Stimulated activated memory B cell treated with anti-CD40 and anti-IgM and Interleukin-4, amounts not matched to agents 10 μg/mL and 1 μg/mL and 100 μg/mL, for 72 hours (primary cell): ENCODE measurements at regions not wholly inside any gene's neighbourhood (a gene's known extent, or its start where the extent isn't known, plus 50 kb on each side); places are given as distances from the start of the nearest gene placed in this dataset.
"Not testable (repeated sequence)": the region's sequence is repeated elsewhere in the genome, so short reads cannot be mapped to it uniquely, and the experiment has no call there.

Experiments
- ATAC-seq: fragments of 150-1000 bp; cut with Tn5 transposase; 2 replicates; pipeline ENCODE4 v1.10.0; 2021
- H3K27ac Mint-ChIP-seq: one replicate; pipeline ENCODE4 v1.8.0; 2022; ENCODE audit warnings: mild to moderate bottlenecking, mixed read lengths
- H3K27me3 Mint-ChIP-seq: one replicate; pipeline ENCODE4 v1.8.0; 2022; ENCODE audit warnings: mixed read lengths
- H3K36me3 Mint-ChIP-seq: one replicate; pipeline ENCODE4 v1.8.0; 2022; ENCODE audit warnings: mixed read lengths
- H3K4me1 Mint-ChIP-seq: one replicate; pipeline ENCODE4 v1.8.0; 2022; ENCODE audit warnings: mixed read lengths
- H3K4me3 Mint-ChIP-seq: one replicate; pipeline ENCODE4 v1.8.0; 2022; ENCODE audit warnings: mild to moderate bottlenecking, moderate library complexity, mixed read lengths
- H3K9me3 Mint-ChIP-seq: one replicate; pipeline ENCODE4 v1.8.0; 2022; ENCODE audit warnings: mixed read lengths

DNA sequence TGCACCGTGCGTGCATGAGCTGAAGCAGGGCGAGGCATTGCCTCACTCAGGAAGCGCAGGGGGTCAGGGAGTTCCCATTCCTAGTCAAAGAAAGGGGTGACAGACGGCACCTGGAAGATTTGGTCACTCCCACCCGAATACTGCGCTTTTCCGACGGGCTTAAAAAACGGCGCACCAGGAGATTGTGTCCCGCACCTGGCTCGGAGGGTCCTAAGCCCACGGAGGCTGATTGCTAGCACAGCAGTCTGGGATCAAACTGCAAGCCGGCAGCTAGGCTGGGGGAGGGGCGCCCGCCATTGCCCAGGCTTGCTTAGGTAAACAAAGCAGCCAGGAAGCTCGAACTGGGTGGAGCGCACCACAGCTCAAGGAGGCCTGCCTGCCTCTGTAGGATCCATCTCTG lies 85.6 kb upstream of the TSLP start:
- peaks cover 12% of the 10 kb centered on the region for H3K9me3 Mint-ChIP-seq
- not testable (repeated sequence) for H3K27ac Mint-ChIP-seq, H3K36me3 Mint-ChIP-seq, ATAC-seq, H3K4me1 Mint-ChIP-seq, H3K4me3 Mint-ChIP-seq, H3K27me3 Mint-ChIP-seq

DNA sequence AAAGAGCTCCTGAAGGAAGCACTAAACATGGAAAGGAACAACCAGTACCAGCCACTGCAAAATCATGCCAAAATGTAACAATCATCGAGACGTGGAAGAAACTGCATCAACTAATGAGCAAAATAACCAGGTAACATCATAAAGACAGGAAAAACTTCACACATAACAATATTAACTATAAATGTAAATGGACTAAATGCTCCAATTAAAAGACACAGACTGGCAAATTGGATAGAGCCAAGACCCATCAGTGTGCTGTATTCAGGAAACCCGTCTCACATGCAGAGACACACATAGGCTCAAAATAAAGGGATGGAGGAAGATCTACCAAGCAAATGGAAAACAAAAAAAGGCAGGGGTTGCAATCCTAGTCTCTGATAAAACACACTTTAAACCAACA lies 83.9 kb upstream of the TSLP start:
- peaks cover 14% of the 10 kb centered on the region for H3K9me3 Mint-ChIP-seq
- not testable (repeated sequence) for H3K27me3 Mint-ChIP-seq, H3K4me3 Mint-ChIP-seq, ATAC-seq, H3K36me3 Mint-ChIP-seq, H3K27ac Mint-ChIP-seq, H3K4me1 Mint-ChIP-seq

DNA sequence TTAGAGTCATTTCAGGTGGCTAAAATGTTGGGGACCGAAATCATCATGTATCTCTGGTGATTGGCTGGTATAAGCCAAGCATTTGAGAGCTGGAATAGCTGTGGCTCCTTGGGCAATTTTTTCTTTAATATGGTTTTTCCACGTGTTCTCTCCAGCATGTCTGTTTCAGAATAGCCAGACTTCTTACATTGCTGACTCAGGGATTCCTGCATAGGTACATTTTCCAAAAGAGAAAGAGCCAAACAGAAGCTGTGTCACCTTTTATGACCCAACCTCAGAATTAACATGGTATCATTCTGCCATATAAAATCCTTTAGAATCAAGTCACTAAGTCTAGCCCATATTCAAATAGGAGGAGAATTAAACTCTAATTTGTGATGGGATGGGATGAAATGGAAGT lies 74.8 kb upstream of the TSLP start:
- Mint-ChIP-seq H3K27ac (no peak overlapping the region), H3K4me3 (no peak overlapping the region), H3K9me3 (peaks cover 7% of the 10 kb centered on the region), H3K27me3 (no peaks in the 10 kb centered on the region), H3K4me1 (no peaks in the 10 kb centered on the region), H3K36me3 (no peaks in the 10 kb centered on the region)
- no peak for ATAC-seq

DNA sequence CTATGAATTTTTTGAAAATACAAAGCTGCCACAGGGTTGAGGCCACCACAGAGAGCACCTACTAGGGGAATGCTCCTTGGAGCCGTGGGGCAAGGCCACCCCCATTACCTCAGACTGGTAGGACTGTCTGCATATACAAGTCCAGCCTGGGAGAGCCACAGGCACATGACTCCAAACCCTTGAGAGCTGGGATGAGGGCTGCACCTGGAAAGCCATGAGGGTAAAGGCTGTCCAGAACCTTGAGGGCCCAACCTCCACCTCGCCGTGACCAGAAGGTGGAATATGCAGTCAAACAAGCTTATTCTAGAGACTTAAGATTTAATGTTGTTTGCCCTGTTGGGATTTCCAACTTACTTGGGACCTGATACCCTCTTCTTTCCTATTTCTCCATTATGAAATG lies 69.5 kb upstream of the TSLP start:
- no peaks in the 10 kb centered on the region for H3K27me3 Mint-ChIP-seq
- ATAC-seq, result no peak
- H3K36me3 Mint-ChIP-seq, result no peaks in the 10 kb centered on the region
- H3K4me1 Mint-ChIP-seq, result no peaks in the 10 kb centered on the region
- H3K9me3 Mint-ChIP-seq, result peaks cover 3% of the 10 kb centered on the region
- no peak overlapping the region for H3K27ac Mint-ChIP-seq
- no peak overlapping the region for H3K4me3 Mint-ChIP-seq

DNA sequence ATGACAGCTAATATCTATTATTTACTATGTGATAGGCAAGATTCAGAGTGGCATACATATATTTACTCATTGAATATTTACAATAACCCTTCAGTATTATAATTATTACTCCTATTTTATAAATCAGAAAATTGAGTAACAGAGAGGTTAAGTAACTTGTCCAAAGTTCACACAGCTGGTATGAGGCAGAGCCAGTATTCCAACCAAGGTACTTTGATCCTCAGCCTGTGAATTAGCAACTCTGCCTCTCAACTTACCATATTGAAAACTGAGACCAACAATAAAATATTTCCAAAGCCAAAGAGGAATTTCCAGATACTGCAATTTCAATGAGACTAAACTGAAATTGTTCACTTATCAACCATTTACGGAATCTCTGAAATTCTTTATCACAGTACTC lies 67.9 kb upstream of the TSLP start:
- Mint-ChIP-seq H3K36me3 (no peaks in the 10 kb centered on the region), H3K27ac (no peak overlapping the region), H3K4me3 (no peak overlapping the region), H3K4me1 (no peaks in the 10 kb centered on the region), H3K9me3 (peaks cover 3% of the 10 kb centered on the region), H3K27me3 (no peaks in the 10 kb centered on the region)
- ATAC-seq, result no peak

DNA sequence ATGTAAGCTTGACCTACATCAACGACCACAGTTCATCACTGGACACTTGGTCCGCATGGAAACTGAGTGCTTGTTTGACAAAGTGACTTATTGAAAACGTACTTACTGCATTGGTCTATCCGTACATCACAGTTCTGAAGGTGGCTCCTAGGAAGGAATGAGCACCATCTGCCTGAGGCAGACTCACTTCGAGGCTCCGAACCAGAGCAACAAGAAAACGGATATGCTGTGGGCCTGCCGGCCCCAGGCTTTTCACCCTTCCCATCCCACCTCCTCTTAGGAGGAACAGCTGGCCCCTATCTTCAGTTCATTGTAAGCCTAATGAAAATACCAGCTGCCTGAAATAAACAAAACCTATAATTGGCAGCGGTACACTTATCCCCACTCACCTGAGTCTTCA lies 67.2 kb upstream of the TSLP start:
- H3K4me1 Mint-ChIP-seq, result no peaks in the 10 kb centered on the region
- H3K9me3 Mint-ChIP-seq, result peaks cover 10% of the 10 kb centered on the region
- peaks cover 4% of the 10 kb centered on the region for H3K27me3 Mint-ChIP-seq
- no peaks in the 10 kb centered on the region for H3K36me3 Mint-ChIP-seq
- ATAC-seq, result no peak
- H3K27ac Mint-ChIP-seq, result no peak overlapping the region
- H3K4me3 Mint-ChIP-seq, result no peak overlapping the region

DNA sequence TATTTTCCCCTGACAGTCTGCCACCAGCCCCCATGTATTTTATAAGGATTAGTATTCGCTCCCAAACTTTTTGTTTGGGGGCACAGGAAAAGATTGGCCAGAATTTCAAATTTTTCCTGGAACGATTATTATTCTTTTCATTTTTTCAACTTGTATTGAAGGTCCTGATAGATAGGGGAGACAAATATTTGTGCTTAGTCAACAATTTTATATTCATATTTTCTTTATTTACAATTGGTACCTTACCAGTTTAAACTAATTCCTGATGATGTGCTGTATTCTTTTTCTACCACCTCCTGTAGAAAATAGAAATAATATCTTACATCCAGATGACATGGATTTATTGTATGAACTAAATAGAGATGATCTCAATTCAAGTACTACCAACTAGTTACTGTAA lies 60.7 kb upstream of the TSLP start:
- no peaks in the 10 kb centered on the region for H3K36me3 Mint-ChIP-seq
- H3K4me1 Mint-ChIP-seq, result no peaks in the 10 kb centered on the region
- no peak for ATAC-seq
- H3K27ac Mint-ChIP-seq, result no peak overlapping the region
- H3K27me3 Mint-ChIP-seq, result peaks cover 26% of the 10 kb centered on the region
- H3K4me3 Mint-ChIP-seq, result no peak overlapping the region
- peaks cover 7% of the 10 kb centered on the region for H3K9me3 Mint-ChIP-seq

DNA sequence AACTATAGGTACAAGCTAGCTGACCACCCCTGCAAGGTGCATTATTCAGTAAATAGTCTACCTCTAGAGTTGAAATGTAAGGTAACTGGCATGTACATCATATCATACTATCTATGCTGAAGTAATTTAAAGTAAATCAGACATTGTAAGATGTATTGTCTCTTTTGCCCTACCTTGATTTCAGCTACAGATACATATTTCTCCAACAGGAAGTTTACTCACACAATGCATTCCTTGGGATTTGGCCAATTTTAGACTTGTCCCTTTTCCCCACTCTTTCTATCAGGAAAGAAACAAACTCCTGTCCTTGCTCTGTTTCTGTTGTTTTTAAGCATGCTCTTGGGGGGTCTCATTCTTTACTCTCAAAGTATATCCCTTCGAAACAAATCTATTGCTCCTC lies 58.5 kb upstream of the TSLP start:
- Mint-ChIP-seq H3K27me3 (peaks cover 30% of the 10 kb centered on the region), H3K4me3 (no peak overlapping the region), H3K27ac (no peak overlapping the region), H3K9me3 (peaks cover 7% of the 10 kb centered on the region), H3K4me1 (no peaks in the 10 kb centered on the region), H3K36me3 (no peaks in the 10 kb centered on the region)
- ATAC-seq, result no peak

DNA sequence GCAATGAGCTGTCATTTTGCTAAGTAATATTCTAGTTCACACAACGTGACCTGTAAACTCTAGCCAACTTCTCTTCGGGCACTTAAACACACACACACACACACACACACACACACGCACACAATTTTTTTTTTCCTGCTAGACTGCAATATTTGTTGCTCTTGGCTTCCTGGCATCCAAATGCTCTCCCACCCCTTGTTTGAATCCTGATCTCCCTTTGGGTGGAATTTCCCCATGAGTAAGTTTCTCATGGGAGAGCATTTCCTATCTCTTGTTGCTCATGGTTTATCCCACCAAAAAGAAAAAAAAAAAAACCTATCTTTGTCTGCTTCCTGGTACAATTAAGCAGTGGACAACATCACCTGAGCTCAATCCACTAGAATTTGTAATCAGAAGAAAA lies 54.7 kb upstream of the TSLP start:
- no peak for ATAC-seq
- H3K27ac Mint-ChIP-seq, result no peak overlapping the region
- H3K4me3 Mint-ChIP-seq, result no peak overlapping the region
- no peaks in the 10 kb centered on the region for H3K4me1 Mint-ChIP-seq
- no peaks in the 10 kb centered on the region for H3K36me3 Mint-ChIP-seq
- peaks cover 22% of the 10 kb centered on the region for H3K27me3 Mint-ChIP-seq
- H3K9me3 Mint-ChIP-seq, result no peaks in the 10 kb centered on the region

DNA sequence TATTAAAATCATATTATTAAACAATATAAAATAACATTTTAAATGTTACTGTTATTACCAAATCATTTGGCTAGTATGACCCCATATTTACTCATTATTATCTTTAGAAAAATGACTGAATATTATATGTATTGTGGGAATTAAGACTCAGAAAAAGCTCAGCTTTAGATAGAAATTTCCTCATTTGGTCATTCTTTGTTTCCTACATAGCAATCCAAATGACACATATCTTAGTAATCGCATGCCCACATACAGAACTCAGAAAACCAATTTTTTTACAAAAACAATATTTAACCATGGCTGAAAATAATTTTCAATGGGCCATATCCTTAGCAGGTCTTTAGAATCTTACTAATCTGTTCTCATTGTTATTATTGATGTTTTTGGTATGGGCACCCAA lies 53.8 kb upstream of the TSLP start:
- Mint-ChIP-seq H3K36me3 (no peaks in the 10 kb centered on the region), H3K27me3 (peaks cover 22% of the 10 kb centered on the region), H3K4me3 (no peak overlapping the region), H3K9me3 (no peaks in the 10 kb centered on the region), H3K4me1 (no peaks in the 10 kb centered on the region), H3K27ac (no peak overlapping the region)
- no peak for ATAC-seq
